IPS-NIHi11 (cell line): ENCODE measurements at regions not wholly inside any gene's neighbourhood (a gene's known extent, or its start where the extent isn't known, plus 50 kb on each side); places are given as distances from the start of the nearest gene placed in this dataset.
"Not testable (repeated sequence)": the region's sequence is repeated elsewhere in the genome, so short reads cannot be mapped to it uniquely, and the experiment has no call there.

Source experiments
- DNase-seq: peaks from one replicate; pipeline ENCODE4 v3.0.0; 2012; ENCODE audit warnings: mixed read lengths, low spot score

DNA sequence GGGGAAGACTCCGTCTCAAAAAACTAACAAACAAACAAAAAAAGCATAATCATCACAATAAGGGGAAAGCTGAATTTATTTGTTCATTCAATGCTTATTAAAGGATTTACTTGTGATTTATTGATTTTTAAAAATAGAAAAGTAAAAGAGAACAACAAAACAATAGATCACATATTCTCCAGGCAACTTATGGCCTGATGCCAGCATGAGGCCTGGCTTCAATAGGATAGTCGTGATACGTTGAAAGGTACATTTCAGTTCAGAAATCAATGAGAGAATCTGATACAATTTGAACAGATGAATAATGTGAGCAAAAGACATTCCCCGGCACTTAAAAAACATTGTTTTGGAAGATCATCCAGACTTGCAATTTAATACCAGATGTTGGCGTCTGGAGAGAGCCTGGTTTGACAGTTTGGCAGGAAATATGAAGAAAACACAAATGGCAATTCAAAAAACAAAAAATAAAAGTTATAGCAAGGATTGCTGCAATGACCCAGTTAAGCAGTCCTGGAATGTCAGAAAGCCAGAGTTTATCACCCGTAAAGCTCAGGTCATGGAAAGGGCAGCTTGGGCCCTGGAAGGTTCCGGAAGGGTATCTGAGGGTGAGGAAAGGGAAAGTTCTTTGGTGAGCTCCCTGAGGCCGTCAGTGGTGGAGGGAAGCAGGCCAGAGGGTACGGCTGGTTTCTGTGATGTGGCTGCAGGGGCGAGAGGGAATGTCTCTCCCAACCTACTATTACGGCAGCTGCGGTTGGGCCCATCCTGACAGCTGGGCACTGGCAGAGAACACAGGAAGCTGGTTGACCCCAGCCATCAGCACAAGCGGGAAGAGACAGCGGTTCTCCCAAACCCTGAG lies 230.2 kb upstream of the HES1 start:
- no peak for DNase-seq

DNA sequence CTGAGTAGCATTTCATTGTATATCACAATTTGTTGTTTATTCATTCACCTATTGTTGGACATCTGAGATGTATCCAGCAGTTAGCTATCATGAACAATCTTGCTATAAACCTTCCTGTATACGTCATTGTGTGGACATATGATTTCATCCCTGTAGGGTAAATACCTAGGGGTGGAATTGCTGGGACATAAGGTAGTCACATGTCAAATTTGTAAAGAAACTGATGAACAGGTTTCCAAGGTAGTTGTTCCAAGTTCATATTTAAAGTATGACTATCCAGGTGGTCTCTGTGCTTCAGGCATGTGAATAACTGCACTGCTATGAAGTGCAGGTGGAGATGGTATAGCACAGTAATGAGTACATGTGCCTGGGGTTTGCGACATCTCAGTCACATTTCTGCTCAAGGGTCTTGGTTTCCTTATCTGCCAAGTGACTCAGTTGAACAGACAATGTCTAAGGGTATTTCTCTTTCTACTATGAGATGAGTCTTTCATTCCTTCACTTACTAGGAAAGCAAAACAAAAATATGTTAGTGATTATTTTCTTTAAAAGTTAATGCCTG lies 229.0 kb upstream of the HES1 start:
- DNase-seq = no peak

DNA sequence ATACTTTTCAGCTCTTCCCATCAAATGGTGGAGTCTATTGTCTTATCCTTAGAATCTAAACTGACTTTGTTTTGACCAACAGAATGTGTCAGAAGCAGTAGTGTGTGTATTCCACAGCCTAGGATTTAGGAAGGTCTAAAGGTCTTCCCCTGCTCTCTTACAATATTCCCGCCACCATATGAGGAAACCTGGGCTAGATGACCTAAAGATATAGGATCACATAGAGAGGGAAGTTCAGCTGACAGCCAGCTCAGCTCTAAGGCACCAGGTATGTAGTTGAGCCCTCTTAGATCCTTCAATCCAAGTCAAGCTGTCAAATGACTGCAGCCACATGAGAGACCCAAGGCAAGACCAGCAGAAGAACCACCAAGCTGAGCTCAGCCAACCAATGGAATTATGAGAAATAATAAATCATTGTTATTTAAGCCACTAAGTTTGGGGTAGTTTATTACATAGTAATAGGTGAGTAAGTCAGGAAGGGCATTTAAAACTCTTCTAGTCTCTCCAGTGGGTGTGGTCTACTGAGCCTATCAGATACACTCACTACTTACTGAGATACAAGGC lies 227.7 kb upstream of the HES1 start:
- DNase-seq = no peak

DNA sequence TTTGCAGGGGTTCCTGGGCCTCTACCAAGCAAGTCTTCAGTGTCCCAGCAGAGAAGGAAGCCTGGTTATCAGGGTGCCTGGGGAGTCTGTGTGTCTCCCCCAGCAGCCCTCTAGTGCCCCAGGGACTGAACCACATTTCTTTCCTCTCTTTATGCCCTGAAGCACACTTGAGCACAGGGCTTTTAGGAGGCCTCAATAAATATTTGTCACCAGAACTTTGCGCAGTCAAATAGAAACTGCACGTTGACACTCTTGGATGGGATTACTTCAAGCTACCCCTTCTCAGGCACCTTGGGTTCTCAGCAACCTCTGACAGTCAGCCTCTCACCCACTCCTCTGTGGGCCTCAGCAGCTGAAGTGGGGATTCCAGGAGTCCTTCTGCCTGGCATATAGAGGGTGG lies 226.6 kb upstream of the HES1 start:
- DNase-seq = no peak

DNA sequence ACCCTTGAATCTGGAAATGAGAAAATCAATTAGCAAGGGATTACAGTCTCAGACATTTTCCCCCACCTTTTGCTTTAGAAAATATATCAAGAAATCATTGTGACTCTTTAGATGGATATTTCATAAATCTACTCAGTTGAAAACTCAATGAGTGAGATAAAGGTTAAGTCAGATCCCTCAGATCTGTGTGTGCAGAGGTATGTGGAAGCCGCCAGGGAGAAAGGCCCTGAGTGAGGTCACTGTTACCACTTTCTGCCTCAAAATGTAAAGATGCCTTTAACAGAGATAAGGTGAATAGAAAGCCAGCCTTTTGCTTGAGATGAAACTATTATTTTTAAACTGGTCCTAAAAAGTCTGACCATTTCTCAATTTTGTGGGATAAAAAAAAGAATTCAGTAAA lies 225.6 kb upstream of the HES1 start:
- DNase-seq = no peak

DNA sequence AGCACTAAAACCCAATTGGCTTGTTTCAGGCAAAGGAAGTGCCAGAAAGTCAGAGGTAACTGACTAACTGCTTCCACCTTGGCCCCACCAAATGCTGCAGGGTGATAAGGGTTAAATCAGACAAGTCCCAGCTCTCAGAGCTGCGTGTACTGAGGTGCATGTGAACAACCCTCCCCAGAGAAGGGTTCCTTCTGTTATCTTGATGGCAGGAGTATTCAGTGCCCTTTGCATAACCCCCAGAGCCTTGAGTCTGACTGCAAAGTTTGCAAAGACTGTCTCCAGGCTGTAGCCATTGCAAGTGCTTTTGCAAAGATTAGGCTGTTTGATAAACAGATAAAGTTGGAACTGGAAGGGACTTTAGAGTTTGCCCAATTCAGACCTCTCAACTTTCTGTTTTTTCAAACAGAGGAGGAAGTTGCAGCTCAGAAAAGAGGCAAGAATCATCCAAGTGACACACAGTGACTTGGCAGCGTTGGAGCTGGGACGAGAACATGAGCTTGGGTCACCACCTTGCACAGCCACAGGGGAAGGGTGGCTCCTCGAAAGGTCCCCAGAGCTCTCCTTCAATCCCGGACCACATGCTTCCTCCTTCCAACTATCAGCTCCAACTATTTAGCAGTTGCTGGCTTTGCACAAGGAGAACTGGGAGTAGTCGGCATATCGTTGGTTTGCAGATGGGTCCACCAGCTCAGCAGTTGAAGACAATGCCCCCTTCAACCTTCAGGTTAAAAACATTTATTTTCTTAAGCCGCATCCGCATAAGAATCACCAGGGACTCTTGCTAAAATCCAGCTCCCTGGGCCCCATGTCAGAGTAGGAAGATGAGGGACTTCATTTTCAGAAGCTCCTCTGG lies 224.8 kb upstream of the HES1 start:
- no peak for DNase-seq

DNA sequence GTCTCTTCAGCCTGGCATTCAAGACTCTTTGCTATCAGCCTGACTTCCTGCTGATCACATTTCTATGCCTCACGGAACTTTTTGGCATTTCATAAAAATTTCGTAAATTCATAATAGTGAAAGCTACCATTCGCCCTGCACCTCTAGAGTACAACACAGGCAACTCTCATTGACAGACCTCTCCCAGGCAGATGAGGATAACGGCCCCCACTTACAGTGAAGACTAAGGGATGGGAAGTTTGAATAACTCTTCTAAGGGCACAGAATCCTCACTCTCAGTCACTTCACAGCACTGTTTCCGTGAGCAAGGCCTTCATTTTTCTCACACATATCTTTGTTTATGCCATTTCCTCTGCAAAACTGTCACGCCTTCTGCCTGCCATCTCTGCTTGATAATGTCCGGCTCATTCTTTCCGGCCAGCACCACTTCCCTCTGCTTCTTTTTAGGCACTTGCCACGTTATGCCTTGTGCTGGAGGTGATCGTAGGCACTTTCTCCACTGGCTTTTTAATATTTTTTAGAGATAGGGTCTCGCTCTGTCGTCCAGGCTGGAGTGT lies 224.1 kb upstream of the HES1 start:
- DNase-seq = no peak

DNA sequence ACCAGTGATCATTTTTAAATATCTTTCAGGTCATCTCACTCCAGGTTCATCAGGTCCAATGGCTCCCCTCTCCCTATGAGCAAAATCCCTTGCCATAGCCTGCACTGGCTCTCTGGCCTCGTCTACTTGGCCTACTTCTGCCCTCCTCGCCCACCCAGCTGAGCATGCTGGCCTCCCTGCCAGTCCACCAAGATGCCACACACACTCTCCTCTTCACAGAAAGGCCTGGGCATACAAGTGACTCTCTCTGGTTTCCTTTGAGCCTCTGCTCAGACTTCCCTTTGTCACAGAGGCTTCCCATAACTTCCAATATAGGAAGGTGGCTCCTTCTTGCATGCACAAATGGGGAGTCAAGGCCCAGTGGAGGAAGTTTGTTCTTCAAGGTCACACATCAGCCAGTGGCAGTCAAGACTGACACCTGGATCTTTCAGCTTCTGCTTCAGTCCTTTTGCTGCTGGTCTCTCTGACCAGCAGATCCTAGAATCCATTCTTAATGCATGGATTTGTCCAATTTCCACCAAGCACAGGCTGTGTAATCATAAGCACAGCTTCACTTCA lies 223.2 kb upstream of the HES1 start:
- DNase-seq = no peak

DNA sequence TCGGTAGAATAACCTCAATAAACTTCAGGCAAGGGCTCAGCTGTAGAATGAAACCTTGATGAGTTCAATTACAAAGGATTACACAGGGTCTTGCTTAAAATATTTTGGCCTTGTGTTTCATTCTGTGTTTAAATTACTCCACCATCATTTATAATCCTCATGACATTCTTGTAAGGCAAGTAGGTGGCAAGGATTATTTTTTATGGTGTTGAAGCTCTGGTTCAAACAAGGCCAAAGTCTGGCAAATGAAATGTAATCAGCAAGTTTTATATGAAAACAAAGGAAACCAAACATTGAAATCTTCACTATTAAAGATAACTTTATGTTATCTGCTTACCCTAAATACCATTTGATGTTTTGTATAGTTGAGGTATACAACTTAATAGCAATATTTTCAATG lies 221.3 kb upstream of the HES1 start:
- no peak for DNase-seq

DNA sequence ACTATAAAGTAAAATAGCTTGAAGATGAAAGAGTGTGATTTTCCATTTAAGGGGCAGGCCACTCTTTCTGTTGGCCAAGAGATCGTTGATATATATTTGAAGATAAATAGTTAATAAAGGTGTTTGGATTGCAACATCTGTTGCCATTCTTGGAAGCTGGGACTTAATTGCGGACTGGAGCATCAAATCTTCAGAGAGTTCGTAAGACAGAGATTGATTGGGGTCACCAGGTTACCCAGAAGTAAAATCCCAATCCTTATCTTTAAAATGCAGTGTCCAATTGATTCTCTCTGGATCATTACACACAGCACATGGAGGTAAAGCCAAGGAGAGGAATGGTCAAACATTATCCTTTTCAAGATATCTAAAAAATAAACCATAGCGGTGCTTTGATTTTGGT lies 220.8 kb upstream of the HES1 start:
- DNase-seq = no peak

DNA sequence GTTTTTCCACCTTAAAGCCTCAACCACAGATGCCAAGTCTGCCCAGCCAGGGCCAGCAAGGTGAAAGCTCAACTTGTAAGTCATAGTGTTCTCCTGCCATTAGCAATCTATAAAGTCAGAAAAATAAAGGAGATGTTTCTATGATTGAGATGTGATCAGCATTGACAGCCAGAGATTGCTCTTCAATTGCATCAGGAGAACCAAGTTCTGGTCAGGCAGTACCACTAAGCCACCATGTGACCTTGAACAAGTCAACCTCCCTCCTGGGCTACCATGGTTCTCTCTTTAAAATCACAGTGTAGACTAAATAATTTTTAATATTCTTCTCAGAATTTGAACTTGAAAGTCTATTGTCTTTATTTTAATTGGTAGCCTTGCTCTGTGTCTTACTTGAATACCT lies 220.3 kb upstream of the HES1 start:
- DNase-seq = no peak

DNA sequence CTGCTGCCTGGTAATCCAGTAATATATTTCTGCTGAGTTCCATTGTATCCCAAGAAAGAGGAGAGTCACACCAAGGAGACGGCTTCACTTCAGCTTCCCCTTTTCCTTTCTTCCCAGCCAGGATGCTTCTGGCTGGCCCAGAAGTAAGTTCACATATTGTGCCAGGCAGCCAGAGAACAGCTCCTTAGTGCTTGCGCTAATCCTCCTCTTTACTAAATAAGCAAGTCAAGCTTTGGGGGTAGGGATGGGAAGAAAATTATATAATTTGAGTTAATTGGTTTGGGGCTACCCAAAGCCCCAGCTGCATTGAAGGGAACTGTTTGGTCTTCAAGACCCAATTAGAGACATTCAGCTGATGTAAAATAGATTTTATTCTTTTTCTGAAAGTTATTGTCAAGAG lies 218.8 kb upstream of the HES1 start:
- no peak for DNase-seq

DNA sequence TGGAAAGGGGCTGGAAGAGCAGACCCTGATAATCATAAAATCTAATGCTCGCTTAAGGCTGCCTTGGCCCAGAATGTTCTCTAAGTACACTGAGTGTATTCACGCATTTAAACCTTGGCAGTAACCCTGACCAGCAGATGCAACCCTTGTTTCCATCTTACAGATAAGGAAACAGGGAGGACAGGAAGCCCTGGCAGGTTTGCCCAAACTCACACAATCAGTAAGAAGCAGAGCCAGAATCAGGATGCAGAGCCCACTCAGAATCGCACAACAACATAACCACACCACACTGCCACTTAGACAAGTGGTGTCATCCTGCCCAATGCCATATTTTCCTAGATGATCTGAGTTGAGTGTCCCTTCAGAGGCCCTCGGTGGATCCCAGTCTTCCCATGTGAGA lies 214.5 kb upstream of the HES1 start:
- DNase-seq = no peak

DNA sequence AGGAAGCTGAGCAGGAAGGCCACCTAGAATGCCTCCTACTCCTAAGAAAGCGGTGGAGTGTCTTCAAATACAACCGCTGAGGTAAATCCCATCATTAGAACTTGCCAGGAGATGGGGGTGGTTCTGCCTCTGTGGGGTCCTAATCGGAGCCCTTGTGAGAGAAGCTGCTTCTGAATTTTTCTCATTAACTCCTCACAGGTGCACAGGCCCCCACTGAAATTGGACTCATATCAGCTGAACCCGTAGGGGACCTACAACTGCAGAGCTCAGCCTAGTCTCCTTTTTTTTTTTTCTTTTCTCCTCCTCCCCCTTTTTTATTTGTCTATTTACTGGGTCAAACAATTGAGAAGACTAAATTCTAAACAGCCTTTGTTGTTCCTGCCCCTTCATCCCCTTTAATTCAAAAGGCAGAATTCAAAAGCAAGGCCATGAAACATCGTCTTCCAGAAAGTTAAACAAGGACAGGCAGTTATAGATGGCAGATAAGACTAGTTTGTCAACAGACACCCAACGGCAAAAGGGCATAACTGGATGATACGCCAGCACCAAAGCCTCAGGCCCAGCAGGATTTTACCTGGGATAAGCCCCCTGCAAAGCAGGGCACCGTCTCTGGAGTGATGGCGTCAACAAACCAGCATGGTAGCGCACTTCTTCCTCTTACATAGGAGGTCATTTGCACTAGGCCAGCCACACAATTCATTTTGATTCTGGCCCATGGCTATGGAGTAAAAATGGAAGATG lies 213.7 kb upstream of the HES1 start:
- no peak for DNase-seq

DNA sequence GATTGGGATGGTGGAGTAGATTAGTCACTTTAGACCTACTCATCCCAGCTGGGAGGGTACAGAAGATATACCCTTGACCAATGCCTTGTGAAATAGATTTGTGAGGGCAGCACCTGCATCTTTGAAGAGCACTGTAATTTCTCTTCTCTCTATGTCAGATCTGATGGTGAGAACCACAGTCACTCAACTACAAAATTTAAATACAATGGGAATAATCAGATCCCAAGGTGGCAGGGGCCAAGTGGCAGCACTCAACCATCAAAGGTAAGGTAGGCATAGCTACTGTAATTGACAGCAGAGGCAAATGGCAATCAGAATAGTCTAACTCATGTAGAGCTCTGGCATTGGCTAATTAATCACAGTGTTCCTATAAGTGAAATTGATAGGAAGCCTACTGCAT lies 212.0 kb upstream of the HES1 start:
- DNase-seq = not testable (repeated sequence)

DNA sequence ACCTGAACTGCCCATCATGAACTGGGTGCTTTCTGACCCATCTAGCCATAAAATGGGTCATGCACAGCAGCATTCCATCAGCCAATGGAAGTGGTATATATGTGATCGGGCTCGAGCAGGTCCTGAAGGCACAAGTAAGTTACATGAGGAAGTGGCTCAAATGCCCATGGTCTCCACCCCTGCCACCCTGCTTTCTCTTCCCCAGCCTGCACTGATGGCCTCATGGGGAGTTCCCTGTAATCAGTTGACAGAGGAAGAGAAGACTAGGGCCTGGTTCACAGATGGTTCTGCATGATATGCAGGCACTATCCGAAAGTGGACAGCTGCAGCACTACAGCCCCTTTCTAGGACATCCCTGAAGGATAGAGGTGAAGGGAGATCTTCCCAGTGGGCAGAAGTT lies 209.9 kb upstream of the HES1 start:
- DNase-seq = not testable (repeated sequence)

DNA sequence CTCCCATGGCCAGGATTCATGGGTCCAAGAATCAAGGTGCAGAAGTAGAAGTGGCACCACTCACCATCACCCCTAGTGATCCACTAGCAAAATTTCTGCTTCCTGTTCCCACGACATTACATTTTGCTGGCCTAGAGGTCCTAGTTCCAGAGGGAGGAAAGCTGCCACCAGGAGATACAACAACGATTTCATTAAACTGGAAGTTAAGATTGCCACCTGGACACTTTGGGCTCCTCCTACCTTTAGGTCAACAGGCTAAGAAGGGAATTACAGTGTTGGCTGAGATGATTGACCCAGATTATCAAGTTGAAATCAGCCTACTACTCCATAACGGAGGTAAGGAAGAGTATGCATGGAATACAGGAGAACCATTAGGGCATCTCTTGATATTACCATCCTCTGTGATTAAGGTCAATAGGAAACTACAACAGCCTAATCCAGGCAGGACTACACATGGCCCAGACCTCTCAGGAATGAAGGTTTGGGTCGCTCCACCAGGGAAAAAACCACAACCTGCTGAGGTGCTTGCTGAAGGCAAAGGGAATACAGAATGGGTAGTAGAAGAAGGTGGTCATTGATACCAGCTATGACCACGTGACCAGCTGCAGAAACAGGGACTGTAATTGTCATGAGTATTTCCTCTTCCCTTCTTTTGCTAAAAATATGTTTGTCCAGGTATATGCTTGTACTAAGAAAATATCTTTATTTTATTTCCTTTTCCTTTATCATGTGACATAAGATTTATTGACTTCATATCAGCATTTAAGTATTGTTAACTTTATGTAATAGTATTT lies 208.3 kb upstream of the HES1 start:
- not testable (repeated sequence) for DNase-seq

DNA sequence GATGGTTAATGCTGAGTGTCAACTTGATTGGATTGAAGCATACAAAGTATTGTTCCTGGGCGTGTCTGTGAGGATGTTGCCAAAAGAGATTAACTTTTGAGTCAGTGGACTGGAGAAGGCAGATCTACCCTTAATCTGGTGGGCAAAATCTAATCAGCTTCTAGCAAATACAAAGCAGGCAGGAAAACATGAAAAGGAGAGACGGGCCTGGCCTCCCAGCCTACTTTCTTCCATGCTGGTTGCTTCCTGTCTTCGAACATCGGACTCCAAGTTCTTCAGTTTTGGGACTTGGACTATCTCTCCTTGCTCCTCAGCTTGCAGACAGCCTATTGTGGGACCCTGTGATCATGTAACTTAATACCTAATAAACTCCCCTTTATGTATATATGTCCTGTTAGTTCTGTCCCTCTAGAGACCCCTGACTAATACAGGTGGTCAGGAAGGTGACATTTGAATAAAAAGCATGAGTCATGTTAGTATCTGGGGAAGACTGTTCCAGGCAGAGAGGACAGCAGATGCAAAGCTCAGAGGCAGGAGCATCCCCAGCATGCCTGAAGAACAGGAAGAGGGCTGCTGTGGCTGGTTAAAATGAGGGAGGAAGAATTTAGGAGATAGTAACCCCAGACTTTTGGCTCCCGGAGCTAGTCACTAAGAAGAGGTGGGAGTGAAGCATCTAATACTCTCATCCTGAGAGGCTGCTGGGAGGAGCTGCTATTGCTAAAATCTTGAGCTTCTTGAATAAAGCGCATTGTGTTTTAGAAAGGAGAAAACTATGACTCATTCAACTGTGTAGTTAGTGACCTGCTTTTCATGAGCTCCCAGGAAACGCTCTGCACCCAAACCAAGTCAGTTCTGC lies 207.4 kb upstream of the HES1 start:
- DNase-seq = no peak

DNA sequence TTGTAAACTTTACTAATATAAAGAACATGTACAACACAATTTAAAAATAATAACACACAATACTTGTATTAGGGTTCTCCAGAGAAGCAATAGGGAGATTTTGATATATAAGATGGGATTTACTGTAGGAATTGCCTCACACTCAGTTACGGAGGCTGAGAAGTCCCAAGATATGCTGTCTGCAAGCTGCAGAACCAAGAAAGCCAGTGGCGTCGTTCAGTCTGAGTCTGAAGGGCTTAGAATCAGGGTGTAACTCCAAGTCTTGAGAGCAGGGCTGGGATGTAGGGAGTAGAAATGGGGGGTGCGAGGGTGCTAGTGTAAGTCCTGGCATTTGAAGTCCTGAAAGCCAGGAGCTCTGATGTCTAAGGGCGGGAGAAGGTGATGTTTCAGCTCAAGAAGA lies 206.6 kb upstream of the HES1 start:
- no peak for DNase-seq
